DND-41 (cell line): ENCODE measurements at regions not wholly inside any gene's neighbourhood (a gene's known extent, or its start where the extent isn't known, plus 50 kb on each side); places are given as distances from the start of the nearest gene placed in this dataset.

Experiments
- ATAC-seq: fragments of 200-7000 bp; cut with Tn5 transposase; 3 replicates; pipeline ENCODE4 v1.9.1; 2021; ENCODE audit warnings: low read depth; ENCODE audit not compliant: insufficient read depth
- DNase-seq: peaks from one replicate; pipeline ENCODE4 v3.0.0-alpha.2; 2020
- H2AFZ ChIP-seq: 2 replicates; pipeline ENCODE4 v1.6.0; 2012; ENCODE audit warnings: low read depth, low read length
- H3K27ac ChIP-seq: 2 replicates; pipeline ENCODE4 v1.5.1; 2012; ENCODE audit warnings: low read length, inconsistent platforms
- H3K27me3 ChIP-seq: fragments of 200-600 bp; sonication (generic); 2 replicates; pipeline ENCODE4 v1.6.0; 2012; ENCODE audit warnings: low read length, mild to moderate bottlenecking, inconsistent platforms; ENCODE audit not compliant: insufficient read depth, poor library complexity
- H3K36me3 ChIP-seq: 2 replicates; pipeline ENCODE4 v1.5.1; 2012; ENCODE audit warnings: low read length, inconsistent platforms; ENCODE audit not compliant: insufficient read depth
- H3K4me1 ChIP-seq: 2 replicates; pipeline ENCODE4 v1.5.1; 2012; ENCODE audit warnings: mild to moderate bottlenecking, low read length; ENCODE audit not compliant: insufficient read depth
- H3K4me2 ChIP-seq: 2 replicates; pipeline ENCODE4 v1.6.0; 2012; ENCODE audit warnings: mild to moderate bottlenecking, moderate library complexity, low read length, inconsistent platforms; ENCODE audit not compliant: insufficient read depth
- H3K4me3 ChIP-seq, 2 experiments: fragments of 200-600 bp in 1 of 2; shearing (Covaris generic) in 1 of 2; 2 replicates each; pipeline ENCODE4 v1.5.1; 2012 to 2016; ENCODE audit warnings: inconsistent platforms in 2 of 2, low read length in 2 of 2, mild to moderate bottlenecking in 2 of 2, low read depth in 1 of 2, moderate library complexity in 1 of 2
- H3K79me2 ChIP-seq: 2 replicates; pipeline ENCODE4 v1.6.0; 2012; ENCODE audit warnings: low read length, inconsistent platforms; ENCODE audit not compliant: insufficient read depth
- H3K9ac ChIP-seq: 2 replicates; pipeline ENCODE4 v1.6.0; 2012; ENCODE audit warnings: low read depth, mild to moderate bottlenecking, inconsistent platforms, low read length, moderate library complexity
- H3K9me3 ChIP-seq: 2 replicates; pipeline ENCODE4 v1.5.1; 2012; ENCODE audit warnings: low read length, moderate library complexity, mild to moderate bottlenecking, inconsistent platforms; ENCODE audit not compliant: insufficient read depth, severe bottlenecking
- H4K20me1 ChIP-seq: 2 replicates; pipeline ENCODE4 v1.6.0; 2012; ENCODE audit warnings: low read length; ENCODE audit not compliant: insufficient read depth
- CTCF ChIP-seq: IDR thresholded peaks from 2 replicates; pipeline ENCODE4 v1.5.1; 2012; ENCODE audit warnings: borderline replicate concordance, low read length, moderate library complexity, mild to moderate bottlenecking; ENCODE audit not compliant: poor library complexity, severe bottlenecking; ENCODE audit errors: extremely low read depth
- EZH2 ChIP-seq: IDR thresholded peaks from 3 replicates; pipeline ENCODE4 v1.6.1; 2012; ENCODE audit warnings: borderline replicate concordance, low read depth, mild to moderate bottlenecking, moderate library complexity, low read length, inconsistent platforms; ENCODE audit not compliant: severe bottlenecking

GRCh38 chr3:28756056-28756455, 407.4 kb upstream of the AZI2 start:
- Histone ChIP-seq H3K27me3 (no peaks in the 10 kb centered on the region), H3K36me3 (no peaks in the 10 kb centered on the region), H3K4me3 (no peak overlapping the region), H3K4me1 (no peaks in the 10 kb centered on the region), H3K9ac (no peak overlapping the region), H2AFZ (no peak overlapping the region), H3K27ac (no peak overlapping the region), H3K4me2 (no peak overlapping the region), H3K9me3 (no peaks in the 10 kb centered on the region), H3K79me2 (no peaks in the 10 kb centered on the region), H4K20me1 (no peaks in the 10 kb centered on the region)
- TF ChIP-seq EZH2 (no peak), CTCF (no peak)
- DNase-seq = no peak
- ATAC-seq = no peak

GRCh38 chr3:28758115-28758514, 409.5 kb upstream of the AZI2 start:
- no peak overlapping the region for H3K27ac ChIP-seq
- no peak overlapping the region for H3K4me3 ChIP-seq
- H3K4me1 ChIP-seq = no peaks in the 10 kb centered on the region
- no peak overlapping the region for H3K4me2 ChIP-seq
- DNase-seq (no peak), ATAC-seq (no peak)
- H3K36me3 ChIP-seq = no peaks in the 10 kb centered on the region
- no peak overlapping the region for H3K9ac ChIP-seq
- H4K20me1 ChIP-seq = no peaks in the 10 kb centered on the region
- H2AFZ ChIP-seq = no peak overlapping the region
- TF ChIP-seq CTCF (no peak), EZH2 (no peak)
- no peaks in the 10 kb centered on the region for H3K9me3 ChIP-seq
- no peaks in the 10 kb centered on the region for H3K79me2 ChIP-seq
- no peaks in the 10 kb centered on the region for H3K27me3 ChIP-seq

- ATAC-seq (no peak), DNase-seq (no peak)
- Histone ChIP-seq H3K4me1 (no peaks in the 10 kb centered on the region), H4K20me1 (no peaks in the 10 kb centered on the region), H3K79me2 (no peaks in the 10 kb centered on the region), H3K27ac (no peak overlapping the region), H3K4me3 (no peak overlapping the region), H3K9me3 (no peaks in the 10 kb centered on the region), H2AFZ (no peak overlapping the region), H3K36me3 (no peaks in the 10 kb centered on the region), H3K27me3 (no peaks in the 10 kb centered on the region), H3K4me2 (no peak overlapping the region), H3K9ac (no peak overlapping the region)
- no peak for TF ChIP-seq EZH2
- TF ChIP-seq CTCF = no peak
Measured at GRCh38 chr3:28761375-28761774, 412.8 kb upstream of the AZI2 start.

- TF ChIP-seq CTCF (no peak), EZH2 (no peak)
- H3K9me3 ChIP-seq = peaks cover 6% of the 10 kb centered on the region
- H3K27me3 ChIP-seq = no peaks in the 10 kb centered on the region
- H3K4me3 ChIP-seq = no peak overlapping the region
- H3K36me3 ChIP-seq = no peaks in the 10 kb centered on the region
- no peaks in the 10 kb centered on the region for H4K20me1 ChIP-seq
- H3K9ac ChIP-seq = no peak overlapping the region
- H3K4me1 ChIP-seq = no peaks in the 10 kb centered on the region
- no peaks in the 10 kb centered on the region for H3K79me2 ChIP-seq
- H2AFZ ChIP-seq = no peak overlapping the region
- H3K27ac ChIP-seq = no peak overlapping the region
- DNase-seq = no peak
- no peak for ATAC-seq
- H3K4me2 ChIP-seq = no peak overlapping the region
Measured at GRCh38 chr3:28765194-28765593, 416.6 kb upstream of the AZI2 start.
